WTC11 (cell line): ENCODE measurements at regions not wholly inside any gene's neighbourhood (a gene's known extent, or its start where the extent isn't known, plus 50 kb on each side); places are given as distances from the start of the nearest gene placed in this dataset.

Source experiments
- ATAC-seq: fragments of 200-7000 bp; cut with Tn5 transposase; 2 replicates; pipeline ENCODE4 v1.10.0; 2021; ENCODE audit warnings: mild to moderate bottlenecking, moderate library complexity
- CTCF ChIA-PET: fragments of 300-600 bp; sonication (Branson Sonifier 250); formaldehyde crosslinking; loops from one replicate; lab custom pipeline; 2021; ENCODE audit warnings: antibody characterized with exemption; lab: Charles Lee
- POLR2A ChIA-PET: fragments of 350-600 bp; sonication (Branson Sonifier 250); formaldehyde crosslinking; loops from one replicate; lab custom pipeline; 2021; ENCODE audit warnings: antibody characterized with exemption; lab: Charles Lee
- DNase-seq: peaks from one replicate; pipeline ENCODE4 v3.0.0; 2021; ENCODE audit warnings: low spot score
- H3K27ac Mint-ChIP-seq: 2 replicates; pipeline ENCODE4 v1.8.0; 2021; ENCODE audit warnings: mixed read lengths
- H3K27me3 Mint-ChIP-seq: 2 replicates; pipeline ENCODE4 v1.8.0; 2021; ENCODE audit warnings: low read depth, mild to moderate bottlenecking, moderate library complexity, mixed read lengths
- H3K36me3 Mint-ChIP-seq: 2 replicates; pipeline ENCODE4 v1.8.0; 2021; ENCODE audit warnings: mixed read lengths
- H3K4me1 Mint-ChIP-seq: 2 replicates; pipeline ENCODE4 v1.8.0; 2022; ENCODE audit warnings: mixed read lengths
- H3K4me3 Mint-ChIP-seq: 2 replicates; pipeline ENCODE4 v1.8.0; 2021; ENCODE audit warnings: mild to moderate bottlenecking, moderate library complexity, mixed read lengths
- H3K9me3 Mint-ChIP-seq: 2 replicates; pipeline ENCODE4 v1.8.0; 2021; ENCODE audit warnings: mixed read lengths
- FOXP1 ChIP-seq: sonication (generic); formaldehyde crosslinking; IDR thresholded peaks from 2 replicates; pipeline ENCODE4 v1.8.0; 2022; ENCODE audit warnings: missing genetic modification reagents, mild to moderate bottlenecking, moderate library complexity, borderline replicate concordance
- NR3C1 ChIP-seq: sonication (generic); formaldehyde crosslinking; conservative IDR thresholded peaks from 2 replicates; pipeline ENCODE4 v1.8.1; 2023; ENCODE audit warnings: low read depth, mild to moderate bottlenecking, missing genetic modification reagents
- PRRX2 ChIP-seq: fragments of 250-450 bp; sonication (Bioruptor Pico); IDR thresholded peaks from 2 replicates; pipeline ENCODE4 v1.8.0; 2021; ENCODE audit warnings: mild to moderate bottlenecking
- SP1 ChIP-seq: sonication (generic); formaldehyde crosslinking; conservative IDR thresholded peaks from 2 replicates; pipeline ENCODE4 v1.8.1; 2022; ENCODE audit warnings: missing genetic modification reagents
- TCF7 ChIP-seq: sonication (generic); formaldehyde crosslinking; IDR thresholded peaks from 2 replicates; pipeline ENCODE4 v1.8.0; 2022; ENCODE audit warnings: mild to moderate bottlenecking, low read depth, missing genetic modification reagents, moderate library complexity
- TEAD4 ChIP-seq: sonication (generic); formaldehyde crosslinking; IDR thresholded peaks from 2 replicates; pipeline ENCODE4 v1.8.0; 2022; ENCODE audit warnings: mild to moderate bottlenecking, missing genetic modification reagents
- ZNF317 ChIP-seq: sonication (generic); formaldehyde crosslinking; IDR thresholded peaks from 2 replicates; pipeline ENCODE4 v1.8.1; 2023; ENCODE audit warnings: low read depth, mild to moderate bottlenecking, moderate library complexity, missing genetic modification reagents, borderline replicate concordance
- TF ChIP-seq, protein P1 (sequence below): sonication (generic); formaldehyde crosslinking; IDR thresholded peaks from 2 replicates; pipeline ENCODE4 v1.8.1; 2022; ENCODE audit warnings: missing genetic modification reagents, borderline replicate concordance
- TF ChIP-seq, protein P2 (sequence below): sonication (generic); formaldehyde crosslinking; IDR thresholded peaks from 2 replicates; pipeline ENCODE4 v1.8.1; 2022; ENCODE audit warnings: mild to moderate bottlenecking, missing genetic modification reagents, moderate library complexity, borderline replicate concordance
- TF ChIP-seq, protein P3 (sequence below): sonication (generic); formaldehyde crosslinking; IDR thresholded peaks from 2 replicates; pipeline ENCODE4 v1.8.1; 2023; ENCODE audit warnings: mild to moderate bottlenecking, missing genetic modification reagents
- TF ChIP-seq, protein P4 (sequence below): sonication (generic); formaldehyde crosslinking; IDR thresholded peaks from 2 replicates; pipeline ENCODE4 v1.8.0; 2022; ENCODE audit warnings: mild to moderate bottlenecking, missing genetic modification reagents
- TF ChIP-seq, protein P5 (sequence below): fragments of 250-450 bp; sonication (Bioruptor Pico); conservative IDR thresholded peaks from 2 replicates; pipeline ENCODE4 v1.9.0; 2021; ENCODE audit warnings: mild to moderate bottlenecking
- TF ChIP-seq, protein P6 (sequence below): fragments of 250-450 bp; sonication (Bioruptor Pico); IDR thresholded peaks from 2 replicates; pipeline ENCODE4 v1.9.0; 2021; ENCODE audit warnings: mild to moderate bottlenecking
- TF ChIP-seq, protein P7 (sequence below): sonication (generic); formaldehyde crosslinking; IDR thresholded peaks from 2 replicates; pipeline ENCODE4 v1.8.0; 2022; ENCODE audit warnings: mild to moderate bottlenecking, missing genetic modification reagents
- TF ChIP-seq, protein P8 (sequence below): fragments of 250-450 bp; sonication (Bioruptor Pico); IDR thresholded peaks from 2 replicates; pipeline ENCODE4 v1.9.0; 2021; ENCODE audit warnings: mild to moderate bottlenecking, borderline replicate concordance
- TF ChIP-seq, protein P9 (sequence below): sonication (generic); formaldehyde crosslinking; IDR thresholded peaks from 2 replicates; pipeline ENCODE4 v1.8.0; 2022; ENCODE audit warnings: mild to moderate bottlenecking, missing genetic modification reagents

DNA sequence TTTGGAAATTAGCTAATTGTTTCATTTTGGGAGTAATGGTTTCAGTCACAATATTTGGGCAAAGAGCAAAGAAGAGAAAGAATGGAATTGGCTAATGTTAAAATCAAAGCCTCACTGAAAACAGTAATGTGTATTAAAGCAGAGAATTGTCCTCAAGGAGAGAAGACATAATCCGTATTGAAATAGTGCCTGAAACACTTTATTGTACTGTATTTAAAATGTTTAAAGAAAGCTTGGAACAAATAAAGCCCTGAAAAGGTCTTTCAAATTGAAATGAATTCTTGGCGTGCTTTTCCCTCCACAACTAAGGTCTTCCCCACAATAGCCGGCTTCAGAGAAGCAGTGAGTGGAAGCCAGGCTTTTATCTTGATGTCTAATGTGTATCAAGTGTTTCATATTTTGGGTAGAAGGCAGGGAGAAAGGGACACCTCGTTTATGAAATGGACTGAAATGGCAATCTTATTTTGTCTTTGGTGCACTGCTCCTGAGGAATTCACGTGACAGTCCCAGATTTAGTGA is 212.9 kb upstream of the CRY1 start:
- POLR2A ChIA-PET: no interaction called here
- no peak overlapping the region for H3K27ac Mint-ChIP-seq
- TF ChIP-seq, protein P1, sequence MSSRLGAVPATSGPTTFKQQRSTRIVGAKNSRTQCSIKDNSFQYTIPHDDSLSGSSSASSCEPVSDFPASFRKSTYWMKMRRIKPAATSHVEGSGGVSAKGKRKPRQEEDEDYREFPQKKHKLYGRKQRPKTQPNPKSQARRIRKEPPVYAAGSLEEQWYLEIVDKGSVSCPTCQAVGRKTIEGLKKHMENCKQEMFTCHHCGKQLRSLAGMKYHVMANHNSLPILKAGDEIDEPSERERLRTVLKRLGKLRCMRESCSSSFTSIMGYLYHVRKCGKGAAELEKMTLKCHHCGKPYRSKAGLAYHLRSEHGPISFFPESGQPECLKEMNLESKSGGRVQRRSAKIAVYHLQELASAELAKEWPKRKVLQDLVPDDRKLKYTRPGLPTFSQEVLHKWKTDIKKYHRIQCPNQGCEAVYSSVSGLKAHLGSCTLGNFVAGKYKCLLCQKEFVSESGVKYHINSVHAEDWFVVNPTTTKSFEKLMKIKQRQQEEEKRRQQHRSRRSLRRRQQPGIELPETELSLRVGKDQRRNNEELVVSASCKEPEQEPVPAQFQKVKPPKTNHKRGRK (CRISPR knock-in tag): no peak
- TF ChIP-seq, protein P2, sequence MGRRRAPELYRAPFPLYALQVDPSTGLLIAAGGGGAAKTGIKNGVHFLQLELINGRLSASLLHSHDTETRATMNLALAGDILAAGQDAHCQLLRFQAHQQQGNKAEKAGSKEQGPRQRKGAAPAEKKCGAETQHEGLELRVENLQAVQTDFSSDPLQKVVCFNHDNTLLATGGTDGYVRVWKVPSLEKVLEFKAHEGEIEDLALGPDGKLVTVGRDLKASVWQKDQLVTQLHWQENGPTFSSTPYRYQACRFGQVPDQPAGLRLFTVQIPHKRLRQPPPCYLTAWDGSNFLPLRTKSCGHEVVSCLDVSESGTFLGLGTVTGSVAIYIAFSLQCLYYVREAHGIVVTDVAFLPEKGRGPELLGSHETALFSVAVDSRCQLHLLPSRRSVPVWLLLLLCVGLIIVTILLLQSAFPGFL: no peak
- TF ChIP-seq, protein P3, sequence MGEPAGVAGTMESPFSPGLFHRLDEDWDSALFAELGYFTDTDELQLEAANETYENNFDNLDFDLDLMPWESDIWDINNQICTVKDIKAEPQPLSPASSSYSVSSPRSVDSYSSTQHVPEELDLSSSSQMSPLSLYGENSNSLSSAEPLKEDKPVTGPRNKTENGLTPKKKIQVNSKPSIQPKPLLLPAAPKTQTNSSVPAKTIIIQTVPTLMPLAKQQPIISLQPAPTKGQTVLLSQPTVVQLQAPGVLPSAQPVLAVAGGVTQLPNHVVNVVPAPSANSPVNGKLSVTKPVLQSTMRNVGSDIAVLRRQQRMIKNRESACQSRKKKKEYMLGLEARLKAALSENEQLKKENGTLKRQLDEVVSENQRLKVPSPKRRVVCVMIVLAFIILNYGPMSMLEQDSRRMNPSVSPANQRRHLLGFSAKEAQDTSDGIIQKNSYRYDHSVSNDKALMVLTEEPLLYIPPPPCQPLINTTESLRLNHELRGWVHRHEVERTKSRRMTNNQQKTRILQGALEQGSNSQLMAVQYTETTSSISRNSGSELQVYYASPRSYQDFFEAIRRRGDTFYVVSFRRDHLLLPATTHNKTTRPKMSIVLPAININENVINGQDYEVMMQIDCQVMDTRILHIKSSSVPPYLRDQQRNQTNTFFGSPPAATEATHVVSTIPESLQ (CRISPR knock-in tag): no peak
- TF ChIP-seq, protein P4, sequence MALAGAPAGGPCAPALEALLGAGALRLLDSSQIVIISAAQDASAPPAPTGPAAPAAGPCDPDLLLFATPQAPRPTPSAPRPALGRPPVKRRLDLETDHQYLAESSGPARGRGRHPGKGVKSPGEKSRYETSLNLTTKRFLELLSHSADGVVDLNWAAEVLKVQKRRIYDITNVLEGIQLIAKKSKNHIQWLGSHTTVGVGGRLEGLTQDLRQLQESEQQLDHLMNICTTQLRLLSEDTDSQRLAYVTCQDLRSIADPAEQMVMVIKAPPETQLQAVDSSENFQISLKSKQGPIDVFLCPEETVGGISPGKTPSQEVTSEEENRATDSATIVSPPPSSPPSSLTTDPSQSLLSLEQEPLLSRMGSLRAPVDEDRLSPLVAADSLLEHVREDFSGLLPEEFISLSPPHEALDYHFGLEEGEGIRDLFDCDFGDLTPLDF: no peak
- TF ChIP-seq, protein P5, sequence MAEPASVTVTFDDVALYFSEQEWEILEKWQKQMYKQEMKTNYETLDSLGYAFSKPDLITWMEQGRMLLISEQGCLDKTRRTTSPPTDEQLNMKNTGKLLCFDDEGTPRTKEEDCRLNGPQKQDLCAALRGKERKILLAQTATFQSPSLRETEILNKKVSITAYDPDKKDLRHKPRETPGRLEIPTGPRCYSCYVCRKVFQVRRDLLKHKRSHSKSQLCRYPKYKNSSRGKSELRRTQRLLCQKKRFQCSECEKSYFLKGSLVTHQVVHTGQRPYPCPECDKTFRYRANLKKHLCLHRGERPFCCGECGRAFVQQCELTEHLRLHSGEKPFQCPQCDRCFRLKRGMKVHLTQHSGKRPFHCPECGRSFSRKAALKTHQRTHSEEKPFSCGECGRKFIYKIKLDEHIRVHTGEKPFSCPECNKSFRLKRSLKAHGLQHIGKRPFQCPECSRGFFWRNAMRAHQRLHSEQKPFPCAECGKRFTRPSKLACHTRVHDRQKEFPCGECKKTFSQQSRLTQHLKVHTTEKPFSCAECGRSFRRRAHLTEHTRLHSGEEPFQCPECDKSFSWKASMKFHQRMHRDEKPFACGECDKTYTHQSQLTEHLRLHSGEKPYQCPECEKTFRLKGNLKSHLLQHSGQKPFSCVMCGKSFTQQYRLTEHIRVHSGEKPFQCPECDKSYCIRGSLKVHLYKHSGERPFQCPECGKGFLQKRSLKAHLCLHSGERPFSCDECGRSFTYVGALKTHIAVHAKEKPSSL (CRISPR knock-in tag): no peak
- TF ChIP-seq, protein P6, sequence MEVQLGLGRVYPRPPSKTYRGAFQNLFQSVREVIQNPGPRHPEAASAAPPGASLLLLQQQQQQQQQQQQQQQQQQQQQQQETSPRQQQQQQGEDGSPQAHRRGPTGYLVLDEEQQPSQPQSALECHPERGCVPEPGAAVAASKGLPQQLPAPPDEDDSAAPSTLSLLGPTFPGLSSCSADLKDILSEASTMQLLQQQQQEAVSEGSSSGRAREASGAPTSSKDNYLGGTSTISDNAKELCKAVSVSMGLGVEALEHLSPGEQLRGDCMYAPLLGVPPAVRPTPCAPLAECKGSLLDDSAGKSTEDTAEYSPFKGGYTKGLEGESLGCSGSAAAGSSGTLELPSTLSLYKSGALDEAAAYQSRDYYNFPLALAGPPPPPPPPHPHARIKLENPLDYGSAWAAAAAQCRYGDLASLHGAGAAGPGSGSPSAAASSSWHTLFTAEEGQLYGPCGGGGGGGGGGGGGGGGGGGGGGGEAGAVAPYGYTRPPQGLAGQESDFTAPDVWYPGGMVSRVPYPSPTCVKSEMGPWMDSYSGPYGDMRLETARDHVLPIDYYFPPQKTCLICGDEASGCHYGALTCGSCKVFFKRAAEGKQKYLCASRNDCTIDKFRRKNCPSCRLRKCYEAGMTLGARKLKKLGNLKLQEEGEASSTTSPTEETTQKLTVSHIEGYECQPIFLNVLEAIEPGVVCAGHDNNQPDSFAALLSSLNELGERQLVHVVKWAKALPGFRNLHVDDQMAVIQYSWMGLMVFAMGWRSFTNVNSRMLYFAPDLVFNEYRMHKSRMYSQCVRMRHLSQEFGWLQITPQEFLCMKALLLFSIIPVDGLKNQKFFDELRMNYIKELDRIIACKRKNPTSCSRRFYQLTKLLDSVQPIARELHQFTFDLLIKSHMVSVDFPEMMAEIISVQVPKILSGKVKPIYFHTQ (CRISPR knock-in tag): no peak
- TF ChIP-seq, protein P7, sequence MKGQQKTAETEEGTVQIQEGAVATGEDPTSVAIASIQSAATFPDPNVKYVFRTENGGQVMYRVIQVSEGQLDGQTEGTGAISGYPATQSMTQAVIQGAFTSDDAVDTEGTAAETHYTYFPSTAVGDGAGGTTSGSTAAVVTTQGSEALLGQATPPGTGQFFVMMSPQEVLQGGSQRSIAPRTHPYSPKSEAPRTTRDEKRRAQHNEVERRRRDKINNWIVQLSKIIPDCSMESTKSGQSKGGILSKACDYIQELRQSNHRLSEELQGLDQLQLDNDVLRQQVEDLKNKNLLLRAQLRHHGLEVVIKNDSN (CRISPR knock-in tag): no peak
- TF ChIP-seq PRRX2 (CRISPR knock-in tag): no peak
- TF ChIP-seq TEAD4 (CRISPR knock-in tag): no peak
- no peak for TF ChIP-seq TCF7
- TF ChIP-seq, protein P8, sequence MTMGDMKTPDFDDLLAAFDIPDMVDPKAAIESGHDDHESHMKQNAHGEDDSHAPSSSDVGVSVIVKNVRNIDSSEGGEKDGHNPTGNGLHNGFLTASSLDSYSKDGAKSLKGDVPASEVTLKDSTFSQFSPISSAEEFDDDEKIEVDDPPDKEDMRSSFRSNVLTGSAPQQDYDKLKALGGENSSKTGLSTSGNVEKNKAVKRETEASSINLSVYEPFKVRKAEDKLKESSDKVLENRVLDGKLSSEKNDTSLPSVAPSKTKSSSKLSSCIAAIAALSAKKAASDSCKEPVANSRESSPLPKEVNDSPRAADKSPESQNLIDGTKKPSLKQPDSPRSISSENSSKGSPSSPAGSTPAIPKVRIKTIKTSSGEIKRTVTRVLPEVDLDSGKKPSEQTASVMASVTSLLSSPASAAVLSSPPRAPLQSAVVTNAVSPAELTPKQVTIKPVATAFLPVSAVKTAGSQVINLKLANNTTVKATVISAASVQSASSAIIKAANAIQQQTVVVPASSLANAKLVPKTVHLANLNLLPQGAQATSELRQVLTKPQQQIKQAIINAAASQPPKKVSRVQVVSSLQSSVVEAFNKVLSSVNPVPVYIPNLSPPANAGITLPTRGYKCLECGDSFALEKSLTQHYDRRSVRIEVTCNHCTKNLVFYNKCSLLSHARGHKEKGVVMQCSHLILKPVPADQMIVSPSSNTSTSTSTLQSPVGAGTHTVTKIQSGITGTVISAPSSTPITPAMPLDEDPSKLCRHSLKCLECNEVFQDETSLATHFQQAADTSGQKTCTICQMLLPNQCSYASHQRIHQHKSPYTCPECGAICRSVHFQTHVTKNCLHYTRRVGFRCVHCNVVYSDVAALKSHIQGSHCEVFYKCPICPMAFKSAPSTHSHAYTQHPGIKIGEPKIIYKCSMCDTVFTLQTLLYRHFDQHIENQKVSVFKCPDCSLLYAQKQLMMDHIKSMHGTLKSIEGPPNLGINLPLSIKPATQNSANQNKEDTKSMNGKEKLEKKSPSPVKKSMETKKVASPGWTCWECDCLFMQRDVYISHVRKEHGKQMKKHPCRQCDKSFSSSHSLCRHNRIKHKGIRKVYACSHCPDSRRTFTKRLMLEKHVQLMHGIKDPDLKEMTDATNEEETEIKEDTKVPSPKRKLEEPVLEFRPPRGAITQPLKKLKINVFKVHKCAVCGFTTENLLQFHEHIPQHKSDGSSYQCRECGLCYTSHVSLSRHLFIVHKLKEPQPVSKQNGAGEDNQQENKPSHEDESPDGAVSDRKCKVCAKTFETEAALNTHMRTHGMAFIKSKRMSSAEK (CRISPR knock-in tag): no peak
- TF ChIP-seq SP1 (CRISPR knock-in tag): no peak
- no peak for TF ChIP-seq ZNF317
- TF ChIP-seq NR3C1 (CRISPR knock-in tag): no peak
- TF ChIP-seq FOXP1 (CRISPR knock-in tag): no peak
- TF ChIP-seq, protein P9, sequence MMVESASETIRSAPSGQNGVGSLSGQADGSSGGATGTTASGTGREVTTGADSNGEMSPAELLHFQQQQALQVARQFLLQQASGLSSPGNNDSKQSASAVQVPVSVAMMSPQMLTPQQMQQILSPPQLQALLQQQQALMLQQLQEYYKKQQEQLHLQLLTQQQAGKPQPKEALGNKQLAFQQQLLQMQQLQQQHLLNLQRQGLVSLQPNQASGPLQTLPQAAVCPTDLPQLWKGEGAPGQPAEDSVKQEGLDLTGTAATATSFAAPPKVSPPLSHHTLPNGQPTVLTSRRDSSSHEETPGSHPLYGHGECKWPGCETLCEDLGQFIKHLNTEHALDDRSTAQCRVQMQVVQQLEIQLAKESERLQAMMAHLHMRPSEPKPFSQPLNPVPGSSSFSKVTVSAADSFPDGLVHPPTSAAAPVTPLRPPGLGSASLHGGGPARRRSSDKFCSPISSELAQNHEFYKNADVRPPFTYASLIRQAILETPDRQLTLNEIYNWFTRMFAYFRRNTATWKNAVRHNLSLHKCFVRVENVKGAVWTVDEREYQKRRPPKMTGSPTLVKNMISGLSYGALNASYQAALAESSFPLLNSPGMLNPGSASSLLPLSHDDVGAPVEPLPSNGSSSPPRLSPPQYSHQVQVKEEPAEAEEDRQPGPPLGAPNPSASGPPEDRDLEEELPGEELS: no peak

More for the DNA sequence above, 212.9 kb upstream of the CRY1 start:
- Mint-ChIP-seq H3K27me3 (peaks cover 2% of the 10 kb centered on the region; the same call in 1 of the 2 replicates), H3K9me3 (peaks cover 4% of the 10 kb centered on the region; the same call in 1 of the 2 replicates), H3K36me3 (no peaks in the 10 kb centered on the region), H3K4me1 (peaks cover 16% of the 10 kb centered on the region), H3K4me3 (no peak overlapping the region)
- peak; percentile 36; the same call in 1 of the 2 replicates for ATAC-seq
- CTCF ChIA-PET: interaction anchor here (0.9 kb wide), 1 partner anchor 201 kb away, joined by 5 read pairs; no protein-coding TSS in a partner anchor
- DNase-seq: no peak
